Sigmoid colon (tissue), 6 donors: ENCODE measurements at regions not wholly inside any gene's neighbourhood (a gene's known extent, or its start where the extent isn't known, plus 50 kb on each side); places are given as distances from the start of the nearest gene placed in this dataset.

Experiments used
- DNase-seq: peaks from one replicate; pipeline ENCODE4 v3.0.0-alpha.2; 2019
- H3K27ac ChIP-seq, 4 donors: fragments of 200-600 bp; sonication (generic); one replicate each; pipeline ENCODE4 v1.5.1; 2016 to 2019; ENCODE audit warnings: mild to moderate bottlenecking in 1 of 4
- H3K27me3 ChIP-seq, 3 donors: fragments of 200-600 bp; sonication (generic); one replicate each; pipeline ENCODE4 v1.5.1; 2019; ENCODE audit warnings: mild to moderate bottlenecking in 1 of 3
- H3K36me3 ChIP-seq, 4 donors: fragments of 200-600 bp; sonication (generic); one replicate each; pipeline ENCODE4 v1.5.1; 2016 to 2019
- H3K4me1 ChIP-seq, 4 donors: fragments of 200-600 bp; sonication (generic); one replicate each; pipeline ENCODE4 v1.5.1; 2017 to 2019
- H3K4me3 ChIP-seq, 4 donors: fragments of 200-600 bp; sonication (generic); one replicate each; pipeline ENCODE4 v1.5.1; 2017 to 2019; ENCODE audit warnings: mild to moderate bottlenecking in 2 of 4, moderate library complexity in 1 of 4
- H3K9me3 ChIP-seq, 4 donors: fragments of 200-600 bp in 3 of 4; sonication (generic) in 3 of 4; one replicate each; pipeline versions ENCODE4 v1.5.1 to v1.6.1; 2013 to 2019
- EP300 ChIP-seq, 4 donors: sonication (generic); formaldehyde crosslinking; IDR thresholded peaks; one replicate each; pipeline ENCODE4 v1.6.1; 2017; ENCODE audit warnings: antibody characterized with exemption in 4 of 4
- POLR2A ChIP-seq, 2 donors: fragments of 450-650 bp; IDR thresholded peaks; one replicate each; pipeline ENCODE4 v1.6.1; 2016; ENCODE audit warnings: antibody characterized with exemption in 2 of 2, mild to moderate bottlenecking in 2 of 2, moderate library complexity in 2 of 2
- POLR2AphosphoS5 ChIP-seq, 4 donors: sonication (generic); formaldehyde crosslinking; IDR thresholded peaks; one replicate each; pipeline ENCODE4 v1.6.1; 2017; ENCODE audit warnings: antibody characterized with exemption in 4 of 4
- WGBS, 2 donors: extraction: QIAGEN DNeasy Blood & Tissue Kit; methylation state at CpG; one replicate each; pipeline ENCODE4 v1.1.7; 2013; 5-methylcytosine and 5-hydroxymethylcytosine counted together
- intact Hi-C: fragments of 100-400 bp; cut with DNase I; formaldehyde crosslinking; loops from one replicate; pipeline ENCODE4 v1.15.1; 2023
- TF ChIP-seq, protein P1 (sequence below), 4 experiments: fragments of 450-650 bp in 3 of 4; fragments of 200-600 bp in 1 of 4; IDR thresholded peaks; one replicate each; pipeline ENCODE4 v1.5.1; 2016 to 2019; ENCODE audit warnings: antibody characterized with exemption in 4 of 4, mild to moderate bottlenecking in 3 of 4, moderate library complexity in 2 of 4
- donor health status: healthy with polysubstance abuse.
- donor health status: healthy.

DNA sequence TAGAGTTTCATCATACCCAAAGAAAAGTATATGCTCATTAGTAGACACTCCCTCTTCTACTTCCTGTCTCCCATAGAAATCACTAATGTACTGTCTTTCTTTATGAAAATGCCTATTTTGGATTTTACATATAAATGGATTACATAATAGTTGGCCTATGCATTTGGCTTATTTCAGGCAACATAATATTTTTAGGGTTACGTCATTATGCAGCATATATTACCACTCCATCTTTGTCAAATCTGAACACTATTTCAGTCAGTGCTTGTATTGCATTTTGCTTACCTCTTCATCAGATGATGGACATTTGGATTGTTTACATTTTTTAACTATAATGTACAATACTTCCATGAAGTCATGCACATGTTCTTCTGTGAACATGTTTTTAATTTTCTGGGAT is 1406.1 kb downstream of the LRFN5 start:
- Histone ChIP-seq H3K27me3 (no peaks in the 10 kb centered on the region), H3K36me3 (no peaks in the 10 kb centered on the region), H3K4me1 (no peaks in the 10 kb centered on the region), H3K9me3 (peaks cover 0 to 2% (median 1%) of the 10 kb centered on the region in 4 donors), H3K27ac (no peak overlapping the region), H3K4me3 (no peak overlapping the region)
- WGBS, 2 donors = 86 to 90% methylated on average over 1 of the region's 1 CpG
- intact Hi-C loops = no loop called here
- no peak for DNase-seq
- TF ChIP-seq EP300 (IDR thresholded peaks at IDR 0.05) = no peak

DNA sequence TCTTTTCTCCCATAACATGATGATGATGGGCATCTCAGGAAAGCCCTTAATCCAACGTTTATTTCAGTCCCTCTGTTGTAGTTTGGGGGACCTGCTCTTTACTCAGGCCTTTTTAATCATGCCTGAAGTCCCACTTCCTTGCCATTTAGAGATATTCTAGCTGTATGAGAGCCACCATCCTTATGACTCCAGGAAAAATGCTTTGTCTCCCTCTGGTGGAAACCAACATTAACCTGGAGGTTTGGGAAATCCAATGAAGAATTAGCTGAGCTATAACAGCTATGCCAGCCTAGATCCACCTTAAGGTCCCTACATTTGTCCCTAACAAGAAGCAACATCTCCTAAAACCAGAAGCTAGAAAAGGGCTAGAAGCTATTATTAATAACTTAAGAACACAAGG is 1399.1 kb downstream of the LRFN5 start:
- TF ChIP-seq POLR2A (IDR thresholded peaks at IDR 0.05) (no peak), EP300 (IDR thresholded peaks at IDR 0.05) (no peak), POLR2AphosphoS5 (IDR thresholded peaks at IDR 0.05) (no peak)
- TF ChIP-seq, protein P1, sequence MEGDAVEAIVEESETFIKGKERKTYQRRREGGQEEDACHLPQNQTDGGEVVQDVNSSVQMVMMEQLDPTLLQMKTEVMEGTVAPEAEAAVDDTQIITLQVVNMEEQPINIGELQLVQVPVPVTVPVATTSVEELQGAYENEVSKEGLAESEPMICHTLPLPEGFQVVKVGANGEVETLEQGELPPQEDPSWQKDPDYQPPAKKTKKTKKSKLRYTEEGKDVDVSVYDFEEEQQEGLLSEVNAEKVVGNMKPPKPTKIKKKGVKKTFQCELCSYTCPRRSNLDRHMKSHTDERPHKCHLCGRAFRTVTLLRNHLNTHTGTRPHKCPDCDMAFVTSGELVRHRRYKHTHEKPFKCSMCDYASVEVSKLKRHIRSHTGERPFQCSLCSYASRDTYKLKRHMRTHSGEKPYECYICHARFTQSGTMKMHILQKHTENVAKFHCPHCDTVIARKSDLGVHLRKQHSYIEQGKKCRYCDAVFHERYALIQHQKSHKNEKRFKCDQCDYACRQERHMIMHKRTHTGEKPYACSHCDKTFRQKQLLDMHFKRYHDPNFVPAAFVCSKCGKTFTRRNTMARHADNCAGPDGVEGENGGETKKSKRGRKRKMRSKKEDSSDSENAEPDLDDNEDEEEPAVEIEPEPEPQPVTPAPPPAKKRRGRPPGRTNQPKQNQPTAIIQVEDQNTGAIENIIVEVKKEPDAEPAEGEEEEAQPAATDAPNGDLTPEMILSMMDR (IDR thresholded peaks at IDR 0.05) = no peak
- intact Hi-C loops = no loop called here
- no peaks in the 10 kb centered on the region for H3K27me3 ChIP-seq
- H3K4me1 ChIP-seq = no peaks in the 10 kb centered on the region
- no peak overlapping the region for H3K4me3 ChIP-seq
- 11 to 45% methylated on average over 1 of the region's 1 CpG for WGBS, 2 donors
- no peak for DNase-seq
- H3K27ac ChIP-seq = no peak overlapping the region
- H3K36me3 ChIP-seq = no peaks in the 10 kb centered on the region
- peaks cover 4 to 15% (median 14%) of the 10 kb centered on the region in 4 donors for H3K9me3 ChIP-seq

DNA sequence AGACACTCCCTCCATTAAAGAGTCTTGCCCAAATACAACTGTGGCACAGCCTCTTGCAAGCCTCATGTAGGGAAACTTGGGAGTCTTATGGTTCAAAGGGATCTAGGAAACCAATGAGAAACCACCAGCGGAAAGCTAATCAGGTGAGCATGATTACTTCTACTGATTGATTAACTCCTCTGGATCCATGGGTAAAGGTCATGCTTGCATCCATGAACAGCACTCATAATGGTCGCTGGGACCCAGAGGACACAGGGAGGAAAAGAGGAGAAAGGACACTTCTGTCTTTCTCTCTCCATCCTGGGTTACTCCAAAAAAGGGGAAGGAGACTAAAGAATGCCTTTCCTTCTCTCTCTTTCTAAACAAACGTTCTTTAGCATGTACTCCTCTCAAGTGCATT is 1397.2 kb downstream of the LRFN5 start:
- intact Hi-C loops = no loop called here
- no peak overlapping the region for H3K4me3 ChIP-seq
- DNase-seq = no peak
- H3K27ac ChIP-seq = no peak overlapping the region
- TF ChIP-seq, protein P1 (IDR thresholded peaks at IDR 0.05) = no peak
- no peak for TF ChIP-seq EP300 (IDR thresholded peaks at IDR 0.05)
- TF ChIP-seq POLR2A (IDR thresholded peaks at IDR 0.05) = no peak
- no peak for TF ChIP-seq POLR2AphosphoS5 (IDR thresholded peaks at IDR 0.05)
- 86 to 89% methylated on average over 3 of the region's 3 CpGs for WGBS, 2 donors
- peaks cover 4 to 15% (median 14%) of the 10 kb centered on the region in 4 donors for H3K9me3 ChIP-seq
- H3K4me1 ChIP-seq = no peaks in the 10 kb centered on the region
- no peaks in the 10 kb centered on the region for H3K36me3 ChIP-seq
- H3K27me3 ChIP-seq = no peaks in the 10 kb centered on the region

DNA sequence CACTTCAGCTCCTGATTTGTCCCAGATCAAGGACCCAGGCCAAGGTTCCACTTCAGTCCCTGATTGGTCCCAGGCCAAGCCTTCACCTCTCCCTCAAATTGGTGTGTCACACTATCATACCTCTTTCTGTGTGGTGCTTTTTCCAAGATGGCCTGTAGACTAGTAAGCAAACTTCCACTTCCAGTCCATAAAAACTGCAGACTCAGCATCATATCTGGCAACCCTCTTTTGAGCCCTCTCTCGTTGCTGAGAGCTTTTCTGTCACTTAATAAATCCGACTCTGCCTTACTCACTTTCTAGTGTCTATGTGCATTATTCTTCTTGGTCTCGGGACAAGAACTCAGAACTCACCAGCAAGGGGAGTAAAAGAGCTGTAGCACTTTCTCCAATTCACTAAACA is 1395.1 kb downstream of the LRFN5 start:
- no peaks in the 10 kb centered on the region for H3K27me3 ChIP-seq
- no peak overlapping the region for H3K4me3 ChIP-seq
- TF ChIP-seq, protein P1 (IDR thresholded peaks at IDR 0.05) = no peak
- TF ChIP-seq POLR2AphosphoS5 (IDR thresholded peaks at IDR 0.05) = no peak
- no peak for TF ChIP-seq EP300 (IDR thresholded peaks at IDR 0.05)
- TF ChIP-seq POLR2A (IDR thresholded peaks at IDR 0.05) = no peak
- no peaks in the 10 kb centered on the region for H3K36me3 ChIP-seq
- WGBS, 2 donors = 63 to 80% methylated on average over 3 of the region's 3 CpGs
- no peaks in the 10 kb centered on the region for H3K4me1 ChIP-seq
- intact Hi-C loops = no loop called here
- DNase-seq = no peak
- H3K9me3 ChIP-seq = peaks cover 4 to 14% (median 12%) of the 10 kb centered on the region in 4 donors
- H3K27ac ChIP-seq = no peak overlapping the region

DNA sequence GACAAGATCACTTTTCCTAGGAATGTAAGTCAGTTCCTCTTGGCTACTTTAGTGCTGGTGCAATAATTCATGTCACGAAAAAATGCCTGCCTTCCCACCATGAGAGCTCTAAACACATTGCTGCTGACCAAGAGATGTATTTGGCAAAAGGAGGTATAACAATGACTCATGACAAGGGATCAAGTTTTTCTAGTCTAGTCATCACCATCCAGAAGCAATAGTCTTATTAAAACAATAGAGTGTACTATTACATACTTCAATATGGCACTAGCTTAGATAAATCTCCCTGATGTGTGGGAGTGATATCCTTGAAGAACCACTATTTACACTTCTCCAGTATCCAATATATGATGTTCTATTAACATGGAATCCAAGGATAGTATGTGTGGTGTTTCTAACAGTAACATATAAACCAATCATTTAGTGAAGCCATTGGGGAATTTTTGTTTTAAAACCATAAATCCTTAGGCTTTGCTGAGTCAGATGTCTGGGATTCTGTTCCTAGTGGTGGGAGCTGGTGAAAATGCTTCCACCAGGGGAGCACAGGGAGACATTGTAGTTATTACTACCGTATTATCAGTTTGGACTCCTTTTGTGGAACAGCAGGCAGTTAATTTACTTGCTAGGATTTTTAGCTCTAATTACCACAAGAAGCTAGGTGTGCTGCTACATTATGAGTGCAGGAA is 1387.5 kb downstream of the LRFN5 start:
- no peak for DNase-seq
- no peaks in the 10 kb centered on the region for H3K27me3 ChIP-seq
- TF ChIP-seq POLR2A (IDR thresholded peaks at IDR 0.05) (no peak), POLR2AphosphoS5 (IDR thresholded peaks at IDR 0.05) (no peak), EP300 (IDR thresholded peaks at IDR 0.05) (no peak)
- TF ChIP-seq, protein P1 (IDR thresholded peaks at IDR 0.05) = no peak
- intact Hi-C loops = no loop called here
- 69 to 83% methylated on average over 2 of the region's 2 CpGs for WGBS, 2 donors
- H3K4me3 ChIP-seq = no peak overlapping the region
- H3K9me3 ChIP-seq = no peaks in the 10 kb centered on the region
- no peaks in the 10 kb centered on the region for H3K4me1 ChIP-seq
- no peak overlapping the region for H3K27ac ChIP-seq
- no peaks in the 10 kb centered on the region for H3K36me3 ChIP-seq
